A549 (cell line): ENCODE measurements at regions not wholly inside any gene's neighbourhood (a gene's known extent, or its start where the extent isn't known, plus 50 kb on each side); places are given as distances from the start of the nearest gene placed in this dataset.

ENCODE experiments used
- ATAC-seq, 2 experiments: fragments of 200-7000 bp in 1 of 2; fragments of >200 bp in 1 of 2; cut with Nextera tagmentation in 1 of 2; cut with Tn5 transposase in 1 of 2; 3 replicates each; pipeline versions ENCODE4 v1.8.0 to v1.9.1; 2018 to 2020; ENCODE audit warnings: mild to moderate bottlenecking in 1 of 2, moderate library complexity in 1 of 2
- CTCF ChIA-PET: fragments of 300-600 bp; sonication (Branson Sonifier 250); formaldehyde crosslinking; extraction: SDS; loops from one replicate; lab custom pipeline; 2021; ENCODE audit warnings: antibody characterized with exemption, inconsistent platforms; lab: Yijun Ruan, JAX
- POLR2A ChIA-PET: fragments of 350-600 bp; formaldehyde crosslinking; extraction: SDS; loops from one replicate; lab custom pipeline; 2021; ENCODE audit warnings: antibody characterized with exemption, inconsistent platforms; lab: Yijun Ruan, JAX
- DNase-seq, 2 experiments: peaks; one replicate each; pipeline versions ENCODE4 v3.0.0 to v3.0.0-alpha.2; 2011 to 2016; ENCODE audit warnings: low read depth in 1 of 2, low spot score in 1 of 2
- FAIRE-seq: peaks from 2 replicates; lab custom pipeline; 2011; peaks lifted over from hg19 to GRCh38; lab: Jason Lieb, UNC
- H3K27ac ChIP-seq, 2 experiments: fragments of >200 bp; sonication (Bioruptor Twin); formaldehyde crosslinking; 3 replicates each; pipeline ENCODE4 v1.5.1; 2016 to 2017
- H3K4me1 ChIP-seq: fragments of >200 bp; sonication (Bioruptor Twin); formaldehyde crosslinking; 3 replicates; pipeline ENCODE4 v1.6.1; 2016
- H3K4me2 ChIP-seq: fragments of >200 bp; sonication (Bioruptor Twin); formaldehyde crosslinking; 3 replicates; pipeline ENCODE4 v1.6.1; 2016
- H3K4me3 ChIP-seq: fragments of >200 bp; sonication (Bioruptor Twin); formaldehyde crosslinking; 3 replicates; pipeline ENCODE4 v1.5.1; 2016
- H3K9me3 ChIP-seq: fragments of >200 bp; sonication (Bioruptor Twin); formaldehyde crosslinking; 3 replicates; pipeline ENCODE4 v1.6.1; 2016
- BHLHE40 ChIP-seq: IDR thresholded peaks from 2 replicates; pipeline ENCODE4 v1.6.1; 2012; ENCODE audit warnings: low read depth, low read length, inconsistent platforms
- CBX2 ChIP-seq: fragments of 200-600 bp; sonication (generic); IDR thresholded peaks from 2 replicates; pipeline ENCODE4 v1.6.1; 2016; ENCODE audit warnings: low read depth, mild to moderate bottlenecking, borderline replicate concordance
- EP300 ChIP-seq, 2 experiments: fragments of >200 bp; sonication (Bioruptor Twin); formaldehyde crosslinking; IDR thresholded peaks; 2 replicates in 1 of 2; 3 replicates in 1 of 2; pipeline ENCODE4 v1.6.1; 2016 to 2017
- FOSL2 ChIP-seq, 2 experiments: fragments of 450-650 bp in 1 of 2; fragments of >200 bp in 1 of 2; sonication (Bioruptor Twin) in 1 of 2; formaldehyde crosslinking; IDR thresholded peaks; 2 replicates each; pipeline versions ENCODE4 v1.5.0 to v1.6.1; 2016 to 2020; ENCODE audit warnings: mild to moderate bottlenecking in 1 of 2, moderate library complexity in 1 of 2
- FOXS1 ChIP-seq: fragments of 250-450 bp; sonication (Bioruptor Pico); IDR thresholded peaks from 2 replicates; pipeline ENCODE4 v1.5.0; 2020; ENCODE audit warnings: mild to moderate bottlenecking, moderate library complexity
- HDAC2 ChIP-seq: fragments of 200-600 bp; sonication (generic); IDR thresholded peaks from 2 replicates; pipeline ENCODE4 v1.6.1; 2016
- HOXB13 ChIP-seq: fragments of 250-450 bp; sonication (Bioruptor Pico); IDR thresholded peaks from 2 replicates; pipeline ENCODE4 v1.5.0; 2020; ENCODE audit warnings: low read depth, mild to moderate bottlenecking, moderate library complexity
- KDM1A ChIP-seq: fragments of 200-600 bp; sonication (generic); IDR thresholded peaks from 2 replicates; pipeline ENCODE4 v1.6.1; 2016; ENCODE audit warnings: low read depth, mild to moderate bottlenecking
- MAFK ChIP-seq: fragments of 450-650 bp; IDR thresholded peaks from 2 replicates; pipeline ENCODE4 v1.6.1; 2014; ENCODE audit not compliant: partially characterized antibody
- MAX ChIP-seq: IDR thresholded peaks from 2 replicates; pipeline ENCODE4 v1.6.1; 2012
- MYC ChIP-seq: IDR thresholded peaks from 2 replicates; pipeline ENCODE4 v1.6.1; 2012; ENCODE audit warnings: mild to moderate bottlenecking, inconsistent platforms, low read length, improper control_type of control experiment, borderline replicate concordance
- NR3C1 ChIP-seq: fragments of >200 bp; sonication (Bioruptor Twin); formaldehyde crosslinking; IDR thresholded peaks from 3 replicates; pipeline ENCODE4 v1.6.1; 2017
- POLR2A ChIP-seq: IDR thresholded peaks from 2 replicates; pipeline ENCODE4 v1.6.1; 2012; ENCODE audit warnings: mild to moderate bottlenecking, low read length
- RAD21 ChIP-seq, 2 experiments: fragments of >200 bp in 1 of 2; sonication (Bioruptor Twin) in 1 of 2; formaldehyde crosslinking in 1 of 2; IDR thresholded peaks in 1 of 2; conservative IDR thresholded peaks in 1 of 2; 2 replicates in 1 of 2; 3 replicates in 1 of 2; pipeline ENCODE4 v1.6.1; 2012 to 2018; ENCODE audit warnings: inconsistent platforms in 1 of 2
- SMC3 ChIP-seq: fragments of >200 bp; sonication (Bioruptor Twin); formaldehyde crosslinking; IDR thresholded peaks from 3 replicates; pipeline ENCODE4 v1.6.1; 2018; ENCODE audit warnings: inconsistent platforms
- SREBF2 ChIP-seq: fragments of 450-650 bp; IDR thresholded peaks from 2 replicates; pipeline ENCODE4 v1.6.1; 2014; ENCODE audit warnings: mild to moderate bottlenecking, moderate library complexity
- USF2 ChIP-seq: fragments of 450-650 bp; IDR thresholded peaks from 2 replicates; pipeline ENCODE4 v1.6.1; 2014; ENCODE audit warnings: antibody characterized with exemption
- ZNF302 ChIP-seq: fragments of 250-450 bp; sonication (Bioruptor Pico); IDR thresholded peaks from 2 replicates; pipeline ENCODE4 v1.9.0; 2021; ENCODE audit warnings: inconsistent platforms, mild to moderate bottlenecking, moderate library complexity
- WGBS: methylation state at CpG from one replicate; pipeline ENCODE4 v1.1.6; 2017; ENCODE audit errors: missing lambda C conversion rate; 5-methylcytosine and 5-hydroxymethylcytosine counted together
- TF ChIP-seq, protein P1 (sequence below): fragments of >200 bp; sonication (Bioruptor Twin); formaldehyde crosslinking; IDR thresholded peaks from 3 replicates; pipeline ENCODE4 v1.5.1; 2016

GRCh38 chr9:108569624-108570023 lies 286.2 kb downstream of the ACTL7B start:
- DNase-seq, result peak in 1 of 2 experiments; percentile 40
- ATAC-seq, result peak; percentile 34 to 49; a peak in 4 of 6 replicates
- Histone ChIP-seq H3K4me2 (no peak overlapping the region), H3K4me1 (peaks cover 14% of the 10 kb centered on the region; the same call in 1 of the 3 replicates), H3K4me3 (no peak overlapping the region), H3K27ac (peak overlapping the region in 1 of 2 experiments; percentile 25; a peak in 2 of 6 replicates), H3K9me3 (no peaks in the 10 kb centered on the region)
- ChIA-PET CTCF (interaction anchor here (0.6 to 3.5 kb wide), 9 partner anchors 51 to 1104 kb away, joined by 3 to 19 read pairs (median 3); no protein-coding TSS in a partner anchor), POLR2A (no interaction called here)
- TF ChIP-seq USF2 (no peak), MAFK (peak; percentile 71), ZNF302 (no peak)
- WGBS, result 71% methylated on average over 1 of the region's 3 CpGs
- no peak for FAIRE-seq

- Histone ChIP-seq H3K4me1 (peaks cover 14% of the 10 kb centered on the region; the same call in 1 of the 3 replicates), H3K4me3 (no peak overlapping the region), H3K4me2 (no peak overlapping the region)
- 52% methylated on average over 3 of the region's 3 CpGs for WGBS
- DNase-seq, result no peak
- POLR2A ChIA-PET, result interaction anchor here (1.4 kb wide), 1 partner anchor 1078 kb away, joined by 4 read pairs; the partner anchor contains the start of gene KLF4
- TF ChIP-seq HDAC2, result no peak
- TF ChIP-seq, all 56 proteins: peak for 0
- no peaks in the 10 kb centered on the region for H3K9me3 ChIP-seq
- no peak for ATAC-seq
- FAIRE-seq, result no peak
- CTCF ChIA-PET, result interaction anchor here (0.7 to 5.7 kb wide), 12 partner anchors 13 to 1121 kb away, joined by 3 to 46 read pairs (median 4); no protein-coding TSS in a partner anchor
- H3K27ac ChIP-seq, result peak overlapping the region in 1 of 2 experiments; percentile 20; a peak in 1 of 6 replicates
Observed at GRCh38 chr9:108568093-108568492, 287.7 kb downstream of the ACTL7B start.

- Histone ChIP-seq H3K9me3 (no peaks in the 10 kb centered on the region), H3K4me2 (no peak overlapping the region), H3K4me1 (peaks cover 14% of the 10 kb centered on the region; the same call in 1 of the 3 replicates), H3K27ac (peak overlapping the region in 1 of 2 experiments; percentile 20; a peak in 1 of 6 replicates)
- CTCF ChIA-PET, result interaction anchor here (0.5 to 5.9 kb wide), 17 partner anchors 11 to 1145 kb away, joined by 3 to 46 read pairs (median 10); no protein-coding TSS in a partner anchor
- ATAC-seq, result no peak
- TF ChIP-seq BHLHE40, result no peak
- TF ChIP-seq CBX2, result no peak
- no peak for TF ChIP-seq HOXB13 (CRISPR knock-in tag)
- no peak for TF ChIP-seq FOXS1 (CRISPR knock-in tag)
- no peak for TF ChIP-seq MYC
- TF ChIP-seq EP300 (IDR thresholded peaks at IDR 0.05), result no peak
- TF ChIP-seq ZNF302, result no peak
- TF ChIP-seq SREBF2, result no peak
- TF ChIP-seq NR3C1, result no peak
- no peak for TF ChIP-seq MAX
- TF ChIP-seq, all 56 proteins: peak for 0
- POLR2A ChIA-PET, result interaction anchor here (1.4 kb wide), 1 partner anchor 1078 kb away, joined by 4 read pairs; the partner anchor contains the start of gene KLF4
- FAIRE-seq, result no peak
- DNase-seq, result no peak
- 70% methylated on average over 1 of the region's 1 CpG for WGBS
- H3K4me3 ChIP-seq, result no peak overlapping the region
Observed at GRCh38 chr9:108567571-108567970, 288.2 kb downstream of the ACTL7B start.

DNA sequence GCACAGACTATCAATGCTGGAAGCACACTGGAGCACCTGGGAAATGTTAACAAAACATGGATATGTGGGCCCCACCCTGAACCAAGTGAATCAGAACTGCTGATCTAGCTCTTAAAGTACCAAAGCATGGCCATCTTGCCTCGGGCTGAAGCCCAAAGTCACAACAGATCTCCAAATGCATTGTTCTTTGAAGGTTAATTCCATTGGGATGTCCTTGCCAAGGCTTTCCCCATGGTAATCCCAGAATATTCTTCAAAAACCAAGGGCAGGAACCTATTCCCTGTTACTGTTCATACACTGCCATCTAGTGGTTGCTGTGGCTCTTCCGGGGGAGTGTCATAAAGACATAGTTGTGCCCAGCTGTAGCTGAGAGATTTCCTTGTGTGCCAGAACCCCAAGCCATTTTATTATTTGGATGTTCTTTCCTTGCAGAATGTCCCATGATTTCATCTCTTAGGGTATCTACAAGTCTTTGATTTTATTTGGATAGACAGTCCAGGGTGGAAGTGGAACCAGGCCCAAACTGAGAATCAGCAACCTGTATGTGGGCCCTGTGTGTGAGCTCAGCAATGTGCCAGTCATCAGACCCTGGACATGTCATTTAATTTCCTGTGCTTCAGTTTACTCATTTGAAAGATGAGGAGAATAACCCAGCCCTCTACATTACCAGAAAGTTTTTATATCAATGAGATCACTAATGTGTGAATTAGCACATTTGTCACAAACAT lies 290.0 kb downstream of the ACTL7B start:
- no peak overlapping the region for H3K4me3 ChIP-seq
- TF ChIP-seq POLR2A (no peak), SMC3 (peak; percentile 96), FOSL2 (IDR thresholded peaks at IDR 0.05) (no peak), FOSL2 (CRISPR knock-in tag; IDR thresholded peaks at IDR 0.05) (0 out of 2 replicates have a peak, but pooled peaks have one; percentile 13), MAFK (peak; percentile 65), RAD21 (conservative IDR thresholded peaks at IDR 0.05 in 1 of 2, IDR thresholded peaks at IDR 0.05 in 1 of 2) (peak; percentile 98), KDM1A (no peak)
- TF ChIP-seq, protein P1, sequence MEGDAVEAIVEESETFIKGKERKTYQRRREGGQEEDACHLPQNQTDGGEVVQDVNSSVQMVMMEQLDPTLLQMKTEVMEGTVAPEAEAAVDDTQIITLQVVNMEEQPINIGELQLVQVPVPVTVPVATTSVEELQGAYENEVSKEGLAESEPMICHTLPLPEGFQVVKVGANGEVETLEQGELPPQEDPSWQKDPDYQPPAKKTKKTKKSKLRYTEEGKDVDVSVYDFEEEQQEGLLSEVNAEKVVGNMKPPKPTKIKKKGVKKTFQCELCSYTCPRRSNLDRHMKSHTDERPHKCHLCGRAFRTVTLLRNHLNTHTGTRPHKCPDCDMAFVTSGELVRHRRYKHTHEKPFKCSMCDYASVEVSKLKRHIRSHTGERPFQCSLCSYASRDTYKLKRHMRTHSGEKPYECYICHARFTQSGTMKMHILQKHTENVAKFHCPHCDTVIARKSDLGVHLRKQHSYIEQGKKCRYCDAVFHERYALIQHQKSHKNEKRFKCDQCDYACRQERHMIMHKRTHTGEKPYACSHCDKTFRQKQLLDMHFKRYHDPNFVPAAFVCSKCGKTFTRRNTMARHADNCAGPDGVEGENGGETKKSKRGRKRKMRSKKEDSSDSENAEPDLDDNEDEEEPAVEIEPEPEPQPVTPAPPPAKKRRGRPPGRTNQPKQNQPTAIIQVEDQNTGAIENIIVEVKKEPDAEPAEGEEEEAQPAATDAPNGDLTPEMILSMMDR, result peak; percentile 92
- WGBS, result 3% methylated on average over 2 of the region's 2 CpGs
- no peak overlapping the region for H3K4me2 ChIP-seq
- peak overlapping the region; percentile 25 to 29; a peak in 2 of 6 replicates for H3K27ac ChIP-seq
- ATAC-seq (peak; percentile 95 to 99), DNase-seq (peak; percentile 82 to 83), FAIRE-seq (peak; percentile 96)
- POLR2A ChIA-PET, result interaction anchor here (0.6 to 1.6 kb wide), 3 partner anchors 12 to 1076 kb away, joined by 3 to 5 read pairs (median 3); partner anchors contain the start of gene KLF4
- CTCF ChIA-PET, result interaction anchor here (0.6 to 6.0 kb wide), 70 partner anchors 8 to 1143 kb away, joined by 3 to 46 read pairs (median 4); no protein-coding TSS in a partner anchor
- no peaks in the 10 kb centered on the region for H3K9me3 ChIP-seq
- peaks cover 14% of the 10 kb centered on the region; the same call in 1 of the 3 replicates for H3K4me1 ChIP-seq
